IMR-90 (cell line): ENCODE measurements at regions not wholly inside any gene's neighbourhood (a gene's known extent, or its start where the extent isn't known, plus 50 kb on each side); places are given as distances from the start of the nearest gene placed in this dataset.

Experiments
- ATAC-seq: fragments of 200-7000 bp; cut with Tn5 transposase; 2 replicates; pipeline ENCODE4 v1.9.1; 2020; ENCODE audit warnings: low read depth, mild to moderate bottlenecking, moderate library complexity
- BruUV-seq: library from RNA; stranded (reverse); fragments of 400-500 nt; replicated peaks from 2 replicates; lab custom pipeline; 2021; lab: Mats Ljungman, UMichigan
- CTCF ChIA-PET: fragments of 300-600 bp; formaldehyde crosslinking; extraction: SDS; loops from one replicate; lab custom pipeline; 2021; ENCODE audit warnings: antibody characterized with exemption; lab: Yijun Ruan, JAX
- POLR2A ChIA-PET: fragments of 300-600 bp; sonication (Branson Sonifier 250); formaldehyde crosslinking; loops from one replicate; lab custom pipeline; 2022; ENCODE audit warnings: antibody characterized with exemption; ENCODE audit not compliant: unreplicated experiment; lab: Charles Lee
- DNase-seq: peaks from one replicate; pipeline ENCODE4 v3.0.0; 2013
- H2AFZ ChIP-seq: replicated peaks from 2 replicates; pipeline ENCODE3; 2013; ENCODE audit warnings: low read length, mild to moderate bottlenecking; ENCODE audit not compliant: poor library complexity
- H2AK5ac ChIP-seq: 2 replicates; pipeline ENCODE4 v1.6.1; 2013; ENCODE audit warnings: low read depth, low read length, inconsistent platforms
- H2AK9ac ChIP-seq: replicated peaks from 2 replicates; pipeline ENCODE3; 2013; ENCODE audit warnings: mild to moderate bottlenecking, low read depth, low read length, moderate library complexity; ENCODE audit not compliant: poor library complexity
- H2BK120ac ChIP-seq: 2 replicates; pipeline ENCODE4 v1.6.1; 2013; ENCODE audit warnings: low read depth, low read length, inconsistent platforms
- H2BK15ac ChIP-seq: 3 replicates; pipeline ENCODE4 v1.6.1; 2013; ENCODE audit warnings: low read depth, low read length, inconsistent platforms
- H2BK20ac ChIP-seq: 2 replicates; pipeline ENCODE4 v1.6.1; 2013; ENCODE audit warnings: low read depth, mild to moderate bottlenecking, inconsistent platforms, low read length, moderate library complexity
- H2BK5ac ChIP-seq: 2 replicates; pipeline ENCODE4 v1.6.1; 2013; ENCODE audit warnings: mild to moderate bottlenecking, low read depth, low read length, inconsistent platforms; ENCODE audit not compliant: poor library complexity, severe bottlenecking
- H3K14ac ChIP-seq: replicated peaks from 2 replicates; pipeline ENCODE4 v1.6.1; 2013; ENCODE audit warnings: low read depth, low read length, inconsistent platforms
- H3K18ac ChIP-seq: 2 replicates; pipeline ENCODE4 v1.6.1; 2013; ENCODE audit warnings: low read depth, low read length, control low read depth
- H3K23ac ChIP-seq: 2 replicates; pipeline ENCODE4 v1.6.1; 2013; ENCODE audit warnings: low read depth, low read length, inconsistent platforms
- H3K27ac ChIP-seq: 2 replicates; pipeline ENCODE4 v1.5.1; 2013; ENCODE audit warnings: mild to moderate bottlenecking, control low read depth, low read length; ENCODE audit not compliant: insufficient read depth
- H3K27me3 ChIP-seq: 2 replicates; pipeline ENCODE4 v1.6.1; 2013; ENCODE audit warnings: low read length; ENCODE audit not compliant: control insufficient read depth, insufficient read depth
- H3K36me3 ChIP-seq: 2 replicates; pipeline ENCODE4 v1.6.1; 2013; ENCODE audit warnings: low read length, mixed read lengths; ENCODE audit not compliant: control insufficient read depth, insufficient read depth
- H3K4ac ChIP-seq: 2 replicates; pipeline ENCODE4 v1.6.1; 2013; ENCODE audit warnings: low read depth, low read length, inconsistent platforms
- H3K4me1 ChIP-seq: 2 replicates; pipeline ENCODE4 v1.6.1; 2013; ENCODE audit warnings: low read length, mixed read lengths; ENCODE audit not compliant: control insufficient read depth, insufficient read depth
- H3K4me2 ChIP-seq: 2 replicates; pipeline ENCODE4 v1.6.1; 2013; ENCODE audit warnings: low read depth, mild to moderate bottlenecking, control low read depth, low read length, moderate library complexity
- H3K4me3 ChIP-seq: 2 replicates; pipeline ENCODE4 v1.5.1; 2013; ENCODE audit warnings: low read depth, mild to moderate bottlenecking, control low read depth, low read length, moderate library complexity; ENCODE audit not compliant: insufficient read depth
- H3K56ac ChIP-seq: 2 replicates; pipeline ENCODE4 v1.6.1; 2013; ENCODE audit warnings: low read length, inconsistent platforms; ENCODE audit not compliant: insufficient read depth; ENCODE audit errors: extremely low read depth
- H3K79me1 ChIP-seq, 2 experiments: 2 replicates each; pipeline ENCODE4 v1.6.1; 2013; ENCODE audit warnings: low read length in 2 of 2, inconsistent platforms in 1 of 2, low read depth in 1 of 2
- H3K9ac ChIP-seq: 2 replicates; pipeline ENCODE4 v1.6.1; 2013; ENCODE audit warnings: low read depth, low read length, control low read depth
- H3K9me1 ChIP-seq: 2 replicates; pipeline ENCODE4 v1.6.1; 2013; ENCODE audit warnings: low read length, inconsistent platforms; ENCODE audit not compliant: insufficient read depth
- H3K9me3 ChIP-seq: 2 replicates; pipeline ENCODE4 v1.6.1; 2013; ENCODE audit warnings: low read length; ENCODE audit not compliant: control insufficient read depth, insufficient read depth
- H4K20me1 ChIP-seq: 2 replicates; pipeline ENCODE4 v1.6.1; 2013; ENCODE audit warnings: low read length, inconsistent platforms; ENCODE audit not compliant: insufficient read depth
- H4K5ac ChIP-seq: 2 replicates; pipeline ENCODE4 v1.6.1; 2013; ENCODE audit warnings: mild to moderate bottlenecking, low read depth, low read length, control low read depth
- H4K8ac ChIP-seq, 2 experiments: 2 replicates each; pipeline ENCODE4 v1.6.1; 2013; ENCODE audit warnings: low read depth in 2 of 2, low read length in 2 of 2, control low read depth in 1 of 2, inconsistent platforms in 1 of 2
- H4K91ac ChIP-seq: 2 replicates; pipeline ENCODE4 v1.6.1; 2013; ENCODE audit warnings: low read depth, low read length, inconsistent platforms; ENCODE audit not compliant: insufficient read depth
- CEBPB ChIP-seq: IDR thresholded peaks from 2 replicates; pipeline ENCODE4 v1.6.1; 2012; ENCODE audit warnings: low read depth, low read length, improper control_type of control experiment
- CHD1 ChIP-seq: IDR thresholded peaks from 2 replicates; pipeline ENCODE4 v1.6.1; 2012; ENCODE audit warnings: low read depth, low read length, improper control_type of control experiment
- CTCF ChIP-seq: conservative IDR thresholded peaks from 2 replicates; pipeline ENCODE4 v1.5.1; 2012; ENCODE audit warnings: mild to moderate bottlenecking, low read depth, low read length, improper control_type of control experiment
- MAFK ChIP-seq: IDR thresholded peaks from 2 replicates; pipeline ENCODE4 v1.6.1; 2012; ENCODE audit warnings: low read depth, low read length, improper control_type of control experiment
- POLR2A ChIP-seq: IDR thresholded peaks from 2 replicates; pipeline ENCODE4 v1.6.1; 2012; ENCODE audit warnings: mild to moderate bottlenecking, low read depth, low read length
- dilution Hi-C: fragments of 300-500 bp; cut with HindIII; formaldehyde crosslinking; loops from one replicate; pipeline ENCODE4 v1.14.3; 2018; ENCODE audit warnings: low sequenced_read_pairs; ENCODE audit not compliant: unreplicated experiment
- in situ Hi-C: fragments of 300-500 bp; cut with MboI; formaldehyde crosslinking; loops from 3 replicates; pipeline ENCODE4 v1.14.3; 2019; ENCODE audit warnings: low sequenced_read_pairs, inconsistent platforms, mixed read lengths
- intact Hi-C: fragments of 100-400 bp; cut with micrococcal nuclease; formaldehyde crosslinking; loops from 2 replicates; pipeline ENCODE4 v1.10.0; 2022
- TF ChIP-seq, protein P1 (sequence below): fragments of 150-350 bp; IDR thresholded peaks from 2 replicates; pipeline ENCODE4 v1.6.1; 2017; ENCODE audit warnings: mild to moderate bottlenecking, antibody characterized with exemption, low read length, low read depth

DNA sequence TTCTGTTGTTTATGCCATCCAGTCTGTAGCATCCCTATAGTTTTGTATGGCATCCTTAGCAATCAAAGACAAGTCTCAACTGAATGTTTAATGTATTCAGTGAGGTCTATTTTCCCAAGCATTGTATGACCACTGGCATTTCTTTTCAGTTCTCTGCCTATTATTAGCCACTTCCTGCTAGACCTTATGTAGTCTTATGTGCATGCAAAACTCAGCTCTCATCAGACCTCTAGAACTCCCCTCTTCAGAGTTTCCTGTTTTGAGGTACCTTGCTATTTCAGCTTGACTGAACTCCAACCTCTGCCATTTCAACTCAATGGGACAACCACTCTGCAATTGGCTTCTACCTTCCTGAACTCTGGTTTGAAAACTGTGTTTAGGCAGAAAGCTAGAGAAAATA, 113.2 kb downstream of the SLC25A46 start:
- H2BK120ac ChIP-seq = no peak overlapping the region
- no peak overlapping the region for H3K4me3 ChIP-seq
- no peak overlapping the region for H3K4ac ChIP-seq
- H3K27ac ChIP-seq = no peak overlapping the region
- no peak overlapping the region for H3K4me2 ChIP-seq
- H3K79me1 ChIP-seq = no peaks in the 10 kb centered on the region
- POLR2A ChIA-PET = no interaction called here
- no peak overlapping the region for H4K91ac ChIP-seq
- no peak overlapping the region for H3K14ac ChIP-seq
- H2AFZ ChIP-seq = no peak overlapping the region
- in situ Hi-C loops = no loop called here
- intact Hi-C loops = no loop called here
- no peak overlapping the region for H4K8ac ChIP-seq
- no peaks in the 10 kb centered on the region for H3K9me3 ChIP-seq
- H3K9me1 ChIP-seq = 0 out of 2 replicates have a peak, but pooled peaks cover 3% of the 10 kb centered on the region
- ATAC-seq (no peak), DNase-seq (no peak)
- H2AK5ac ChIP-seq = no peak overlapping the region
- no peaks in the 10 kb centered on the region for H3K36me3 ChIP-seq
- no peak overlapping the region for H2BK15ac ChIP-seq
- dilution Hi-C loops = no loop called here
- BruUV-seq = no TSS peak
- H3K56ac ChIP-seq = no peak overlapping the region
- no peaks in the 10 kb centered on the region for H4K20me1 ChIP-seq
- no peak overlapping the region for H3K23ac ChIP-seq
- peaks cover 7% of the 10 kb centered on the region; the same call in 1 of the 2 replicates for H3K4me1 ChIP-seq
- CTCF ChIA-PET = no interaction called here
- no peak overlapping the region for H4K5ac ChIP-seq
- H2BK20ac ChIP-seq = no peak overlapping the region
- H3K9ac ChIP-seq = no peak overlapping the region
- TF ChIP-seq CHD1 = no peak
- no peak for TF ChIP-seq POLR2A
- TF ChIP-seq, protein P1, sequence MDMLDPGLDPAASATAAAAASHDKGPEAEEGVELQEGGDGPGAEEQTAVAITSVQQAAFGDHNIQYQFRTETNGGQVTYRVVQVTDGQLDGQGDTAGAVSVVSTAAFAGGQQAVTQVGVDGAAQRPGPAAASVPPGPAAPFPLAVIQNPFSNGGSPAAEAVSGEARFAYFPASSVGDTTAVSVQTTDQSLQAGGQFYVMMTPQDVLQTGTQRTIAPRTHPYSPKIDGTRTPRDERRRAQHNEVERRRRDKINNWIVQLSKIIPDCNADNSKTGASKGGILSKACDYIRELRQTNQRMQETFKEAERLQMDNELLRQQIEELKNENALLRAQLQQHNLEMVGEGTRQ = no peak
- TF ChIP-seq CEBPB = no peak
- TF ChIP-seq MAFK = no peak
- no peak for TF ChIP-seq CTCF
- no peak overlapping the region for H2BK5ac ChIP-seq
- no peak overlapping the region for H2AK9ac ChIP-seq
- no peak overlapping the region for H3K18ac ChIP-seq
- no peaks in the 10 kb centered on the region for H3K27me3 ChIP-seq
